Cardiac fibroblast (primary cell): ENCODE measurements at regions not wholly inside any gene's neighbourhood (a gene's known extent, or its start where the extent isn't known, plus 50 kb on each side); places are given as distances from the start of the nearest gene placed in this dataset.

Source experiments
- DNase-seq, 2 donors: peaks; one replicate each; pipeline versions ENCODE4 v3.0.0 to v3.0.0-alpha.2; 2010; ENCODE audit warnings: low read depth in 2 of 2
- H3K4me3 ChIP-seq, 2 donors: replicated peaks in 1 of 2; 1 replicate in 1 of 2; 2 replicates in 1 of 2; pipeline ENCODE4 v1.5.1; 2011; ENCODE audit warnings: low read depth in 2 of 2, low read length in 2 of 2, mild to moderate bottlenecking in 2 of 2, moderate library complexity in 1 of 2
- TF ChIP-seq, protein P1 (sequence below): IDR thresholded peaks from one replicate; pipeline ENCODE4 v1.5.1; 2011; ENCODE audit warnings: low read depth, mild to moderate bottlenecking, low read length, inconsistent platforms

DNA sequence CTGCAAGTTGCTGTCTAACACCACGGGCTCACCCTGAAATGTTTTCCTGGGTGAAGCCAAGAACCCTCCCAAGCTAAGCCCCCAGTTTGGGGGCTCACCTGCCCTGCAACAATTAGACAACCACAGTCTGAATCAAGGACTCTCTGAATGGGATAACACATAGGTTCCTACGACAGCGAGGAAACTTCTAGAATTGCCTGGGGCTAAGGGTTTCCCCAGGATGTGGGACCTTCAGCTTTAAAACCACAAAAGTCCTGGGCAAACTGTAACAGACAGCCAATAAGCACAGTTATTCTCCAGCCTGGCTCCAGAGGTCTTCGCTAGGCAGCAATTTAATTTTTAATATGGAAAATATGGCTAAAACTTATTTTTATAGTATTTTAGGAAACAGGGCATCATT, 162.6 kb downstream of the PRKX start:
- no peak for DNase-seq
- TF ChIP-seq, protein P1, sequence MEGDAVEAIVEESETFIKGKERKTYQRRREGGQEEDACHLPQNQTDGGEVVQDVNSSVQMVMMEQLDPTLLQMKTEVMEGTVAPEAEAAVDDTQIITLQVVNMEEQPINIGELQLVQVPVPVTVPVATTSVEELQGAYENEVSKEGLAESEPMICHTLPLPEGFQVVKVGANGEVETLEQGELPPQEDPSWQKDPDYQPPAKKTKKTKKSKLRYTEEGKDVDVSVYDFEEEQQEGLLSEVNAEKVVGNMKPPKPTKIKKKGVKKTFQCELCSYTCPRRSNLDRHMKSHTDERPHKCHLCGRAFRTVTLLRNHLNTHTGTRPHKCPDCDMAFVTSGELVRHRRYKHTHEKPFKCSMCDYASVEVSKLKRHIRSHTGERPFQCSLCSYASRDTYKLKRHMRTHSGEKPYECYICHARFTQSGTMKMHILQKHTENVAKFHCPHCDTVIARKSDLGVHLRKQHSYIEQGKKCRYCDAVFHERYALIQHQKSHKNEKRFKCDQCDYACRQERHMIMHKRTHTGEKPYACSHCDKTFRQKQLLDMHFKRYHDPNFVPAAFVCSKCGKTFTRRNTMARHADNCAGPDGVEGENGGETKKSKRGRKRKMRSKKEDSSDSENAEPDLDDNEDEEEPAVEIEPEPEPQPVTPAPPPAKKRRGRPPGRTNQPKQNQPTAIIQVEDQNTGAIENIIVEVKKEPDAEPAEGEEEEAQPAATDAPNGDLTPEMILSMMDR, result no peak
- no peak overlapping the region for H3K4me3 ChIP-seq

DNA sequence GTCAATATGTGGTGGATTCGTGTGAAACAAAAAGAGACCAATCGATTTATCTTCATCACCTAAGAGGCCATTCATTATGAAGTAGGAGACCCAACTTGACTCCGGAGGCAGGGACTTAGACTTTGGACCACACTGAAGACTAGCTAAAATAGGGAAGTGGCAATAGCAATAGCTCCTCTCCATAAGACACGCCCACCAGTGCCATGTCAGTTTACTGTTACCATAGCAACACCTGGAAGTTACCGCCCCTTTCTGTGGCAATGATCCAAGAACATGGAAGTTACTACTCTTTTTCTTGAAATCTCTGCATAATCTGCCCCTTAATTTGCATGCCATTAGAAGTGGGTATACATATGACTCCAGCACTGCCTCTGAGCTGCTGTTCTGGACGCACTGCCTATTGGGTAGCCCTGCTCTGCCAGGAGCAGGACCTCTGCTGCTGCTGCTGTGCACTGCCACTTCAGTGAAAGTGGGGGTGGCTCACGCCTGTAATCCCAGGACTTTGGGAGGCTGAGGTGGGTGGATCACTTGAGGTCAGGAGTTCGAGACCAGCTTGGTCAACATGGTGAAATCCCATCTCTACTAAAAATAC, 163.2 kb downstream of the PRKX start:
- TF ChIP-seq, protein P1, result no peak
- no peak overlapping the region for H3K4me3 ChIP-seq
- DNase-seq, result peak; percentile 21 to 24

DNA sequence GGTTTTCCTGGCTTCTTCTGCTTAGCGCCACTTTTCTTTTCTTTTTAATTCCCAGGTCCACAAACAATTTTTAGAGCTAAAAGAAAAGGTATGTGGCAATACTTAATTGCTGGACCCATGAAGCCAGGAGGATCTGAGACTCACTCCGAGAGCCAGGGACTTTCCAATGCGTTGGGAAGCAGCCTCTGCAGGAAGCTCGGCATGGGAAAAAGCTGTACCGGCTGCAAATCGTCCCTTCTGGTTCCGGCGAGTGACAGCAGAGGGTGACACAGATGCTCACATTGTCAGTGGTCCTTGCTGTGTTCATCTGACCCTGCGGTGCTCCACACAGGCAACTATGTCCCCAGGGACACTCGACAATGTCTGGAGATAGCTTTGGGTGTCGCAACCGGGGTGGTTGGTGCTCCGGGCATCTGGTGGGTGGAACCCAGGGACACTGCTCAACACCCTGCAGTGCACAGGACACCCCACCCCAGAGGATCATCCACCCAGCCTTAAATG, 164.0 kb downstream of the PRKX start:
- DNase-seq, result peak; percentile 39 to 43
- TF ChIP-seq, protein P1, result no peak
- no peak overlapping the region for H3K4me3 ChIP-seq

DNA sequence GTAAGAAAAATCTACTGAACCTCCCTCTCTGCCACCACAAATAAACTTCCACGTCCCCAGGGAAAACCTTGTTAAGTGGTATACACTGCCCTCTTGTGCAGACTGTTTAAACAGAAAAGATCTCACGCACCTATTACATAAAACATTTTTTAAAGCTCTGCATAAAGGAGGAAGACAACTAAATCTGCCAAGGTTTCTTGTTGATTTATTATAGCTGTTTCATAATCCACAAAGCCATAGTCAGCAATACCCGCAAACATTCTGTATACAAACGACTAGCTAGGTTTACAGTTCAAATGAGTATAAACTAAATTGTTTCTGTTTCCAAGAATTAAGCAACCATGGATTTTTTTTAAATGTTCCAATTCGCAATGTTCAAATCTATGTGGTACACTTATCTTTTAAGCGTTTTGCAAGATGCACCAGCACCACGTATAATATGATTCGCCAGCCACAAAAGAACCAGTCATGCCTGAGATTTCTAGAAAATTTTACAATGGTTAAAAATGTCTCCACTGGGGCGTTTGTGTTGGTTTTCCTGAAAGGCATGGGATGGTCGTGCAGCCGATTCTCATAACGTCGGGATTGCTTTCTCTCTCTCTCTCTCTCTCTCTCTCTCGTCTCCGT, 164.6 kb downstream of the PRKX start:
- DNase-seq, result peak; percentile 74 to 82
- TF ChIP-seq, protein P1, result no peak

DNA sequence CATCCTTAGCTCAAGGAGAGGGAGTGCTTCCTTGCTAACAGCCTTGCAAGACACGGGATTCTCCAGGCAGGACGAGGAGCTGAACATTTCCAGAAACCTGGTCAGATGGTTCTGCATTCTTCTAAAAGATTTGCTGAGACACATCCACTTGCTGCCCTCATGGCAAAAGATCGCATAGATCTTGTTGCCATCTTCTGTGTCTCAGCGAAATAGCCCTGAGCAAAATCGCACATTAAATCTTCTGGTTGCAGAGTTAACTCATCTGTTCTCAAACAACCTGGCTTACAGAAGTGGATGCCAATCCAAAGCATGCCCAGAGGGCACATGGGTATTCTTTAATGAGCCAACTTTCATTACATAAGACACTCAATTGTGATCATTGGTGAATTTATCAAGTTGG, 167.5 kb downstream of the PRKX start:
- DNase-seq, result no peak
- no peak overlapping the region for H3K4me3 ChIP-seq
- TF ChIP-seq, protein P1, result no peak

More for the DNA sequence above, 164.6 kb downstream of the PRKX start:
- no peak overlapping the region for H3K4me3 ChIP-seq

DNA sequence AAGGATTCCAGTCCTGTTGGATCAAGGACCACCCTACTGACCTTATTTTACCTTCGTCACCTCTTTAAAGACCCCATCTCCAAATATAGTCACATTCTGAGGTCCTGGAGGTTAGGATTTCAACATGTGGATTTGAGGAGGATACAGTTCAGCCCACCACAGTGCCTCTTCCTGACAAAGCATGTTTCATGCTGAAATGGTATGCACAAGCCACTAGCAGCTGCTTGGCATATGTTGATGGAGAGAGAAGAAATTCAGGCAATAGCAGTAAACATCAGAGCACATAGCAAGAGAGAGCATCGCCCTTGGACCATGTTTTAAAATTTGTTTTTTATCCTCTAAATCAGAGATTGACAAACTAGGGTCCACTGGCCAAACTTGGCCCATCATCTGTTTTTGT, 172.1 kb downstream of the PRKX start:
- DNase-seq, result no peak
- TF ChIP-seq, protein P1, result no peak
- H3K4me3 ChIP-seq, result no peak overlapping the region
